ENCODE measurements at regions not wholly inside any gene's neighbourhood (a gene's known extent, or its start where the extent isn't known, plus 50 kb on each side); places are given as distances from the start of the nearest gene placed in this dataset.

- H3K4me1 ChIP-seq (replicated peaks in 1 of 2; ENCODE audit: control insufficient read depth in 2 of 2, insufficient read depth in 2 of 2, low read length in 2 of 2), result no peaks in the 10 kb centered on the region
- ChIA-PET POLR2A (interaction anchor here (0.6 kb wide), 1 partner anchor 76 kb away, joined by 3 read pairs; no protein-coding TSS in a partner anchor), CTCF (ENCODE audit: low intra/inter-chr PET ratio) (no interaction called here)
- H3K9me1 ChIP-seq (ENCODE audit: control insufficient read depth, insufficient read depth, low read length), result no peaks in the 10 kb centered on the region
- no peaks in the 10 kb centered on the region for H3K36me3 ChIP-seq (ENCODE audit: control insufficient read depth, insufficient read depth, low read length)
- intact Hi-C loops (cut with micrococcal nuclease) (no loop called here), in situ Hi-C loops (cut with MboI) (no loop called here)
- H3K9ac ChIP-seq (ENCODE audit: insufficient read depth in 1 of 2, low read depth in 2 of 2, low read length in 2 of 2), result no peak overlapping the region
- no peak for FAIRE-seq
- DNase-seq (ENCODE audit: extremely low read depth in 1 of 4, low spot score in 3 of 4), result no peak
- H3K27ac ChIP-seq (ENCODE audit: extremely low read depth, low read depth, low read length), result no peak overlapping the region
- no peaks in the 10 kb centered on the region for H3K9me3 ChIP-seq (replicated peaks; ENCODE audit: control insufficient read depth, insufficient read depth, low read depth, low read length)
- no peak overlapping the region for H2AFZ ChIP-seq (ENCODE audit: low read depth, low read length)
- no peaks in the 10 kb centered on the region for H4K20me1 ChIP-seq (replicated peaks; ENCODE audit: control insufficient read depth, insufficient read depth, low read length)
- no peaks in the 10 kb centered on the region for H3K79me2 ChIP-seq (ENCODE audit: control insufficient read depth, insufficient read depth, low read length)
- H3K4me3 ChIP-seq, result no peak overlapping the region
- peaks cover 0 to 8% of the 10 kb centered on the region in 2 experiments; a peak in 2 of 5 replicates for H3K27me3 ChIP-seq (ENCODE audit: control insufficient read depth in 2 of 2, insufficient read depth in 2 of 2, low read length in 2 of 2)
- no TSS peak for BruUV-seq (replicated peaks)
- 25% methylated on average over 5 of the region's 5 CpGs for WGBS (ENCODE audit: insufficient coverage, low coverage, missing lambda C conversion rate)
- H3K4me2 ChIP-seq (ENCODE audit: insufficient read depth, low read length), result no peak overlapping the region
- ATAC-seq, result no peak
- TF ChIP-seq ZNF584 (CRISPR knock-in tag; IDR thresholded peaks at IDR 0.05; ENCODE audit: low read depth), result no peak
- no peak for TF ChIP-seq KLF13 (tag; IDR thresholded peaks at IDR 0.05; ENCODE audit: borderline replicate concordance, low read depth)
- TF ChIP-seq ETV1 (tag; conservative IDR thresholded peaks at IDR 0.05; ENCODE audit: low read depth), result no peak
- TF ChIP-seq YBX1 (IDR thresholded peaks at IDR 0.05), result no peak
- no peak for TF ChIP-seq ARNT (IDR thresholded peaks at IDR 0.05)
- TF ChIP-seq SMAD4 (CRISPR knock-in tag; conservative IDR thresholded peaks at IDR 0.05), result no peak
- TF ChIP-seq ZFP36 (IDR thresholded peaks at IDR 0.05; ENCODE audit: low read depth, low read length, partially characterized antibody), result no peak
- TF ChIP-seq HES1 (IDR thresholded peaks at IDR 0.05; ENCODE audit: low read depth), result no peak
- TF ChIP-seq ZNF143 (CRISPR knock-in tag; IDR thresholded peaks at IDR 0.05), result no peak
- no peak for TF ChIP-seq POLR2AphosphoS2 (IDR thresholded peaks at IDR 0.05; ENCODE audit: low read length)
- no peak for TF ChIP-seq SIRT6 (IDR thresholded peaks at IDR 0.05; ENCODE audit: low read depth, low read length)
- TF ChIP-seq PATZ1 (CRISPR knock-in tag; IDR thresholded peaks at IDR 0.05; ENCODE audit: borderline replicate concordance), result no peak
- TF ChIP-seq ZBTB2 (IDR thresholded peaks at IDR 0.05), result no peak
- TF ChIP-seq FOXK2 (conservative IDR thresholded peaks at IDR 0.05 in 1 of 2, IDR thresholded peaks at IDR 0.05 in 1 of 2; ENCODE audit: low read depth in 2 of 2), result no peak
Observed at GRCh38 chr2:239854596-239854995, 170.5 kb downstream of the NDUFA10 start.
